ENCODE measurements at regions not wholly inside any gene's neighbourhood (a gene's known extent, or its start where the extent isn't known, plus 50 kb on each side); places are given as distances from the start of the nearest gene placed in this dataset.

DNA sequence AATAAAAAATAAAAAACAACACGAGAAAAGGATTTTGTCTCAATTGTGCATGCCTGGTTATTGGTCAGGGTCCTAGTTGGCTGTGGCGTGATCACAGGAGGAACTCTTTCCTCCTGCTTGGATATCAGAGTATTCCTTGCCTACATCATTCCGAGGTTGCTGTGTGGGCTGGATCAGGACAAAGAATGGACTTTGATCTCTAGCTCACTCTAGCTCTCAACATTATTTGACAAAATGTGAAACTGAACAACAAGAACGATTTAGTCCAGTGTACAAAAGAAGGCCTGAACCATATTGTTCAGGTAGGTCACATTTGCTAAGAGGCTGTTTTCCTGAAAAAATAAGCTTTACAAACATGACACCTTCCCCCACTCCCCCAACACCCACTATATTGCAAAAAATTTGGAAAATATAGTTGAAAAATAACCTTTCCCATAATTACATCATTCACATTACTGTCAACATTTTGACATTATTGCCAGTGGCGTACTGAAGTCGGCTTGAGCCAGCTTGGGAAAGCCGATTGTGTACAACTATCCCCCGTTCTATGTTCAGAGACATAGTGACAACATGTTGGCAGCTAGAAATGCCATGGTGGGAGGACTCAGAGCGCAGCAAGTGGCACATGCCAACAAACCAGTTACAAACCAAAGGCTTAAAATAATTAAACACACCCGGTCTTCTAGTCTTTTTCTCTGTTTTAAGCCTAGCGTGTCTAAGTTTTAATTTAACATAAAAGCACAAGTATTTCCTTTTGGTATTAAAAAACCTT, 179.0 kb downstream of the LPIN1 start:
- TF ChIP-seq, protein P1, sequence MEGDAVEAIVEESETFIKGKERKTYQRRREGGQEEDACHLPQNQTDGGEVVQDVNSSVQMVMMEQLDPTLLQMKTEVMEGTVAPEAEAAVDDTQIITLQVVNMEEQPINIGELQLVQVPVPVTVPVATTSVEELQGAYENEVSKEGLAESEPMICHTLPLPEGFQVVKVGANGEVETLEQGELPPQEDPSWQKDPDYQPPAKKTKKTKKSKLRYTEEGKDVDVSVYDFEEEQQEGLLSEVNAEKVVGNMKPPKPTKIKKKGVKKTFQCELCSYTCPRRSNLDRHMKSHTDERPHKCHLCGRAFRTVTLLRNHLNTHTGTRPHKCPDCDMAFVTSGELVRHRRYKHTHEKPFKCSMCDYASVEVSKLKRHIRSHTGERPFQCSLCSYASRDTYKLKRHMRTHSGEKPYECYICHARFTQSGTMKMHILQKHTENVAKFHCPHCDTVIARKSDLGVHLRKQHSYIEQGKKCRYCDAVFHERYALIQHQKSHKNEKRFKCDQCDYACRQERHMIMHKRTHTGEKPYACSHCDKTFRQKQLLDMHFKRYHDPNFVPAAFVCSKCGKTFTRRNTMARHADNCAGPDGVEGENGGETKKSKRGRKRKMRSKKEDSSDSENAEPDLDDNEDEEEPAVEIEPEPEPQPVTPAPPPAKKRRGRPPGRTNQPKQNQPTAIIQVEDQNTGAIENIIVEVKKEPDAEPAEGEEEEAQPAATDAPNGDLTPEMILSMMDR (IDR thresholded peaks at IDR 0.05): no peak
- intact Hi-C loops (cut with DNase I, micrococcal nuclease): no loop called here
- Histone ChIP-seq H3K4me1 (ENCODE audit: low read depth) (no peaks in the 10 kb centered on the region), H3K9me3 (no peaks in the 10 kb centered on the region), H3K36me3 (ENCODE audit: low read depth) (no peaks in the 10 kb centered on the region), H3K4me3 (no peak overlapping the region)
- DNase-seq (no peak), ATAC-seq (no peak)

DNA sequence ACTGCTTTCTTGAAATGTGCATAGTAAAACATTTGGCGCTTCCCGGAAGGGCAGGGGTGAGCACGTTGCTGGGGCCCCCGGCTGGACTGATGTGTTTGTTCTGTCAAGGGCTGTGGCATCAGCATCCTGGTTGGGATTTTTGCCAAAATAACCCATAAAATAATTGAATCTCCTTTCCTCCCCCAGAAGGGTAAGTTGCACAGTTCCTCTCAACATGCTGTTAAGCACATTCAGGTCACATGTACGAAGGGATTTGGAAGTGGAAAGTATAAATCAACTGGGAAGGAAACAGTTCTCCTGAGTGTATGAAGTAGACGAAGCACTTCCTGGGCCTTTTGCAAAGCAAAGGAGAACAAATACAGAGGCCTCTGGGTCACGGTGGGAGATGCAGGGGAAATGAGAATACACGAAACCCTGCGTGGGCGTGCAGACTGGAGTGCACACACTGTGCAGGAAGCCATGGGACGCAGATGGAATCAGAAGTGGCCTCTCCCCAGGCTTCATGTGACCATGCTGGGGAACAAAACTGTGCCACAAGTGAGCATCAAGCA, 183.9 kb downstream of the LPIN1 start:
- intact Hi-C loops (cut with DNase I, micrococcal nuclease): no loop called here
- Histone ChIP-seq H3K4me1 (ENCODE audit: low read depth) (no peaks in the 10 kb centered on the region), H3K4me3 (no peak overlapping the region), H3K9me3 (no peaks in the 10 kb centered on the region), H3K36me3 (ENCODE audit: low read depth) (no peaks in the 10 kb centered on the region)
- TF ChIP-seq, protein P1 (IDR thresholded peaks at IDR 0.05): no peak
- peak in 1 of 3 donors; percentile 24 for DNase-seq
- ATAC-seq: peak; percentile 20

DNA sequence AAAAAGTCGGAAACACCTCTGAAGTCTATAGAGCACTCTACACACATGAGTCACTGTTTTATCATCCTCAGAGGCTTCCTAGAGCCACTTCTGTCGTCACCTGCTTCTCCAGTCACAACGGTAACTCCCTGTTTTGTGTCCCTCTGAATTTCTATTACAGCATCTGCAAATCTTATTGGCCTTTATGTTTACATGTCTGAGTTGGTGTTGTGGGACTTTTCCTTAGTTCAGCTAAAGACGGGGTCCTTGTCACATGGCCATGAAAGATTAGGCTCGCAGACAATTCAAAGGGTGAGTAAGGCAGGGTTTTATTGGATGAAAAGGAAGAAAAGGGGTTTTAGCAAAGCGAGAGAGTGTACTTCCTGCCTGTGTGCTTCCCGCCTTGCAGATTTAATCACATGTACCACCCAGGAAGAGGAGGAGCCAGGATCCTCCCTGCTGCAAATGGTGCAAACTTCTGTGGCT, 185.6 kb downstream of the LPIN1 start:
- ATAC-seq: no peak
- TF ChIP-seq, protein P1 (IDR thresholded peaks at IDR 0.05): no peak

DNA sequence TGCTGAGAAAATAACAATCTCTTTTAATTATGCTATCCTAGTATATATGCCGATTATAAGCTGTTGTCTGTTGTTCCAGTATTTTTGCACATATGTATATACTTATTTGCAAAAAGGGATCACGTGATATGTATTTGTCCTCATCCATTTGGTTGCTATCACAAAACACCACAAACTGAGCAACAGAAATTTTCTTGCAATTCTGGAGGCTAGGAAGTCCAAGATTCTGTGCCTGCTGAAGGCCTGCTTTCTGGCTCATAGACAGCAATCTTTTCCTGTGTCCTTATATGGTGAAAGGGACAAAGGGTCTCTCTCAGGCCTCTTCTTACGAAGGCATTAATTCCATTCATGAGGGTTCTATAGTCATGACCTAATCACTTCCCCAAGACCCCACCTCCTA, 186.5 kb downstream of the LPIN1 start:
- DNase-seq: no peak
- intact Hi-C loops (cut with DNase I, micrococcal nuclease): no loop called here
- TF ChIP-seq, protein P1 (IDR thresholded peaks at IDR 0.05): no peak

More for the DNA sequence above, 185.6 kb downstream of the LPIN1 start:
- no peak overlapping the region for H3K4me3 ChIP-seq
- no peaks in the 10 kb centered on the region for H3K36me3 ChIP-seq (ENCODE audit: low read depth)
- H3K9me3 ChIP-seq: no peaks in the 10 kb centered on the region
- no peaks in the 10 kb centered on the region for H3K4me1 ChIP-seq (ENCODE audit: low read depth)
- intact Hi-C loops (cut with DNase I, micrococcal nuclease): no loop called here
- no peak for DNase-seq

DNA sequence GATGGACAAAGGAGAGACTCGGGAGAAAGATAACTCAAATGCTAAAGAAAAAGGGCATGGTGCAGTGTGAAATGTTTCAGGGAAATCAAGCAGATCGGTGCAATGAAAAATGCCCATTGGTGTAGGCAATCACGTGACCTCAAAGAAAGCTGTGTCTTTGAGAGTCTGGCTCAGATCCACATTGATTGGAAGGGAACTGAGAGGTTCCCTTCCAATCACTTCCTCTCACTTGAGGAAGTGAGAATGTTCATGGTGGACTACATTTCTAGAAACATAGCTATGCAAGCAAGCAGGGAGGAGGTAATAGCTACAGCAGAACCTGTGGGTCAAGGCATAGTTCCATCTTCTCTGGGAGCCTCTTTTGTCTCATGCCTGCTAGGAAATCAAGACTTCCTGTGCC, 187.4 kb downstream of the LPIN1 start:
- DNase-seq: no peak
- no peaks in the 10 kb centered on the region for H3K4me1 ChIP-seq (ENCODE audit: low read depth)
- no peaks in the 10 kb centered on the region for H3K36me3 ChIP-seq (ENCODE audit: low read depth)
- H3K4me3 ChIP-seq: no peak overlapping the region
- no peaks in the 10 kb centered on the region for H3K9me3 ChIP-seq
- no peak for ATAC-seq
- TF ChIP-seq, protein P1 (IDR thresholded peaks at IDR 0.05): no peak
- intact Hi-C loops (cut with DNase I, micrococcal nuclease): no loop called here

More for the DNA sequence above, 186.5 kb downstream of the LPIN1 start:
- H3K36me3 ChIP-seq (ENCODE audit: low read depth): no peaks in the 10 kb centered on the region
- ATAC-seq: no peak
- no peaks in the 10 kb centered on the region for H3K9me3 ChIP-seq
- no peak overlapping the region for H3K4me3 ChIP-seq
- H3K4me1 ChIP-seq (ENCODE audit: low read depth): no peaks in the 10 kb centered on the region

Data from mucosa of descending colon (tissue), 3 donors.